Effector memory CD8-positive, alpha-beta T cell (primary cell): ENCODE measurements at regions not wholly inside any gene's neighbourhood (a gene's known extent, or its start where the extent isn't known, plus 50 kb on each side); places are given as distances from the start of the nearest gene placed in this dataset.

ENCODE experiments used
- ATAC-seq: fragments of 150-1000 bp; cut with Tn5 transposase; replicated peaks from 2 replicates; pipeline ENCODE4 v1.10.0; 2021; ENCODE audit warnings: mild to moderate bottlenecking, moderate library complexity
- DNase-seq, 3 experiments: peaks; one replicate each; pipeline ENCODE4 v3.0.0; 2021
- H3K27ac Mint-ChIP-seq, 2 donors: one replicate each; pipeline ENCODE4 v1.8.0; 2022; ENCODE audit warnings: mild to moderate bottlenecking in 2 of 2, mixed read lengths in 2 of 2, moderate library complexity in 2 of 2
- H3K27me3 Mint-ChIP-seq, 2 donors: one replicate each; pipeline ENCODE4 v1.8.0; 2022; ENCODE audit warnings: mixed read lengths in 2 of 2
- H3K36me3 Mint-ChIP-seq: one replicate; pipeline ENCODE4 v1.8.0; 2022; ENCODE audit warnings: mild to moderate bottlenecking, moderate library complexity, mixed read lengths; ENCODE audit not compliant: insufficient read depth
- H3K4me1 Mint-ChIP-seq, 2 donors: one replicate each; pipeline ENCODE4 v1.8.0; 2022; ENCODE audit warnings: low read depth in 2 of 2, mixed read lengths in 2 of 2
- H3K4me3 Mint-ChIP-seq, 2 donors: one replicate each; pipeline ENCODE4 v1.8.0; 2022; ENCODE audit warnings: mild to moderate bottlenecking in 2 of 2, mixed read lengths in 2 of 2, moderate library complexity in 2 of 2
- H3K9me3 Mint-ChIP-seq, 2 donors: one replicate each; pipeline ENCODE4 v1.8.0; 2022; ENCODE audit warnings: mixed read lengths in 2 of 2

- Mint-ChIP-seq H3K36me3 (no peaks in the 10 kb centered on the region), H3K27me3 (peaks cover 33 to 46% of the 10 kb centered on the region in 2 donors), H3K9me3 (no peaks in the 10 kb centered on the region), H3K27ac (no peak overlapping the region), H3K4me3 (no peak overlapping the region), H3K4me1 (no peaks in the 10 kb centered on the region)
- ATAC-seq = no peak
- no peak for DNase-seq
Measured at GRCh38 chr6:14055541-14055940, 62.0 kb upstream of the CD83 start.

GRCh38 chr6:14058029-14058695 is 59.4 kb upstream of the CD83 start:
- ATAC-seq (no peak), DNase-seq (no peak)
- H3K9me3 Mint-ChIP-seq = no peaks in the 10 kb centered on the region
- no peak overlapping the region for H3K27ac Mint-ChIP-seq
- no peaks in the 10 kb centered on the region for H3K36me3 Mint-ChIP-seq
- no peak overlapping the region for H3K4me3 Mint-ChIP-seq
- H3K4me1 Mint-ChIP-seq = no peaks in the 10 kb centered on the region
- H3K27me3 Mint-ChIP-seq = peaks cover 47 to 63% of the 10 kb centered on the region in 2 donors

- Mint-ChIP-seq H3K4me3 (no peak overlapping the region), H3K36me3 (no peaks in the 10 kb centered on the region), H3K27me3 (peaks cover 47 to 65% of the 10 kb centered on the region in 2 donors), H3K27ac (no peak overlapping the region), H3K4me1 (no peaks in the 10 kb centered on the region), H3K9me3 (no peaks in the 10 kb centered on the region)
- ATAC-seq (no peak), DNase-seq (no peak)
Measured at GRCh38 chr6:14058735-14059134, 58.8 kb upstream of the CD83 start.

GRCh38 chr6:14059791-14060436 is 57.7 kb upstream of the CD83 start:
- H3K4me1 Mint-ChIP-seq = no peaks in the 10 kb centered on the region
- H3K9me3 Mint-ChIP-seq = no peaks in the 10 kb centered on the region
- ATAC-seq (no peak), DNase-seq (no peak)
- no peak overlapping the region for H3K4me3 Mint-ChIP-seq
- H3K36me3 Mint-ChIP-seq = no peaks in the 10 kb centered on the region
- peaks cover 47 to 66% of the 10 kb centered on the region in 2 donors for H3K27me3 Mint-ChIP-seq
- no peak overlapping the region for H3K27ac Mint-ChIP-seq

DNA sequence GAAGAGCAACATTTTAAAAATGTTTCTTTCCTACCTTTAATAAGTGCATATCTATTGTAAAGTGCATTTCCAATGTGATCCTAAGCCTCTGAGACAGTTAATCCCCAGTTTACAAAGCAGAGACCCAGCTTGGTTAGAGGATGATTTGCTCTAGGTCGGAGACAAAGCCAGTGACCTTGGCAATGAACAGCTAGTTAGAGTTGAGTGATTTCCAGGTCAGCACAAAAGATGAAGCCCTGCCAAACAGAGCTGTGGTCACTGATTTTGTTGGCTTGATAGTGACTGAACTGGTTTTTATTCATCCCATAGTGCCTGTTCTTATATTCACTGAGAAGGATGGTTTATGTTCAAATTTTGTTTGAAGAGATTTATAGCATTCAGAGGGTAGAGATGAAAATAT is 56.6 kb upstream of the CD83 start:
- Mint-ChIP-seq H3K4me3 (no peak overlapping the region), H3K27me3 (peaks cover 53 to 77% of the 10 kb centered on the region in 2 donors), H3K4me1 (no peaks in the 10 kb centered on the region), H3K9me3 (no peaks in the 10 kb centered on the region), H3K27ac (no peak overlapping the region), H3K36me3 (no peaks in the 10 kb centered on the region)
- no peak for ATAC-seq
- DNase-seq = no peak

- Mint-ChIP-seq H3K4me1 (peaks cover 0 to under 1% of the 10 kb centered on the region in 2 donors), H3K4me3 (no peak overlapping the region), H3K27me3 (peaks cover 55 to 76% of the 10 kb centered on the region in 2 donors), H3K27ac (no peak overlapping the region), H3K36me3 (no peaks in the 10 kb centered on the region), H3K9me3 (no peaks in the 10 kb centered on the region)
- ATAC-seq (no peak), DNase-seq (no peak)
Measured at GRCh38 chr6:14061643-14062042, 55.9 kb upstream of the CD83 start.

- peaks cover 52 to 68% of the 10 kb centered on the region in 2 donors for H3K27me3 Mint-ChIP-seq
Measured at GRCh38 chr6:14062345-14063029, 55.1 kb upstream of the CD83 start.

DNA sequence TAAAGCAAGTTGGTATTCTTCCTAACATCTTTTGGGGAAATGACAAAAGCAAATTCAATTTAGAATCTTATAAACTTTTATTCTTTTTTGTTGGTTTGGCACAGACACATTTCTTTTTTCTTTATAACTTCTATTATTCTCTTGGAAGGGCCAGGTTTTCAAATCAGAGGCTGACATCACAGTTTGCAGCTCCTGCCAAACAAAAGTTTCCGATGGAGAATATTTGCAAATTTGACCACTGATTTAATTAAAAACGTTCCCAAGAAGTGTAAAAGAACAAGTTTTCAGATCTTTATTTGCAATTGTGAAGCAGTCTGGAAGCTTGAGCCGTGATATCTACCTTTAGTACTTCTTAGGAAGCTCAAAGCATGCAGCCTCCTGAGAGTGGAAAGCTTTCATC is 53.8 kb upstream of the CD83 start:
- H3K9me3 Mint-ChIP-seq = no peaks in the 10 kb centered on the region
- peaks cover 4 to 5% of the 10 kb centered on the region in 2 donors for H3K4me1 Mint-ChIP-seq
- no peak overlapping the region for H3K27ac Mint-ChIP-seq
- H3K27me3 Mint-ChIP-seq = peaks cover 40 to 55% of the 10 kb centered on the region in 2 donors
- DNase-seq = no peak
- no peaks in the 10 kb centered on the region for H3K36me3 Mint-ChIP-seq
- ATAC-seq = no peak
- no peak overlapping the region for H3K4me3 Mint-ChIP-seq

More at GRCh38 chr6:14062345-14063029, 55.1 kb upstream of the CD83 start:
- no peak for DNase-seq
- H3K36me3 Mint-ChIP-seq = no peaks in the 10 kb centered on the region
- no peaks in the 10 kb centered on the region for H3K9me3 Mint-ChIP-seq
- H3K4me3 Mint-ChIP-seq = no peak overlapping the region
- no peak overlapping the region for H3K27ac Mint-ChIP-seq
- no peak for ATAC-seq
- peaks cover 4 to 5% of the 10 kb centered on the region in 2 donors for H3K4me1 Mint-ChIP-seq

DNA sequence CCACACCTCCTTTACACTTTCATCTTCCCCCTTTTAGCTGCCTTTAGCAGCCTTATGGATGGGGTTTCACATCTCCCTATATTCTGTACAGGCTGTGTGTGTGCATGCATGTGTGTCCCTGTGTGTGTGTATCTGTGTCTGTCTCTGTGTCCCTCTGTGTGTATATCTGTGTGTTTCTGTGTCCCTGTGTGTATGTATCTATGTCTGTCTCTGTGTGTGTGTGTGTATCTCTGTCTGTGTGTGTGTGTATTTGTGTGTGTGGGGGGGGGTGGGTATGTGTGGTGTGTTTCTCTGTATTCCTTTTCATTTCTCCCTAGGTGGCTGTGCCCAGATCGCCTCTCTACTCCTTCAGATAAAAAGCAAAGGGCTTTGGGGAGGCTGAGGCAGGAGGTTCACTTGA is 52.2 kb upstream of the CD83 start:
- Mint-ChIP-seq H3K4me3 (no peak overlapping the region), H3K27me3 (peaks cover 27 to 40% of the 10 kb centered on the region in 2 donors), H3K36me3 (no peaks in the 10 kb centered on the region), H3K9me3 (no peaks in the 10 kb centered on the region), H3K27ac (no peak overlapping the region), H3K4me1 (peaks cover 4 to 5% of the 10 kb centered on the region in 2 donors)
- ATAC-seq = no peak
- DNase-seq = no peak

GRCh38 chr6:14066782-14067406 is 50.7 kb upstream of the CD83 start:
- Mint-ChIP-seq H3K4me3 (no peak overlapping the region), H3K27ac (no peak overlapping the region)

DNA sequence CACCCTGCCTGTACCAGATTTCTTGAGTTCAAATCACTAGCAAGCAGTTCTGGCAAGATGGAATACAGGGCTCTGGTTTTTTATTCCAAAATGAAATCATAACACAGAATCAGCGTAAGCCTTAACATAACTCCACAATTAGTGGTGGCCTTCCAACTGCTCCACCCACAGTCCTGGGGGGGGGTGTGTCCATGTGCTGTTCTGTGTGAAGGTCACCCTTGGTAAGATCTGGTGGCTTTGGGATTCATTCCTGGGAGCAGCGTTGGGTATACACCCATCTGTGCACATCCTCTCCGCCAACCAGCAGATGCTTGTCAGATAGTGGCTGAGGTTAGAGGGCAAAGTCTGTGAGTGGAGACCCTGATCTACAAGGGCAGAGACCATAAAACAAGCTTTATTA is 49.9 kb upstream of the CD83 start:
- Mint-ChIP-seq H3K36me3 (peaks cover 3% of the 10 kb centered on the region), H3K4me3 (no peak overlapping the region), H3K27me3 (peaks cover 14 to 21% of the 10 kb centered on the region in 2 donors), H3K4me1 (peaks cover 4 to 5% of the 10 kb centered on the region in 2 donors), H3K9me3 (no peaks in the 10 kb centered on the region), H3K27ac (no peak overlapping the region)
- no peak for ATAC-seq
- DNase-seq = no peak

More at GRCh38 chr6:14066782-14067406, 50.7 kb upstream of the CD83 start:
- Mint-ChIP-seq H3K9me3 (no peaks in the 10 kb centered on the region), H3K36me3 (no peaks in the 10 kb centered on the region), H3K27me3 (peaks cover 22 to 29% of the 10 kb centered on the region in 2 donors), H3K4me1 (peaks cover 4 to 5% of the 10 kb centered on the region in 2 donors)
- peak; percentile 78 for ATAC-seq
- peak; percentile 5 to 14 (median 10) for DNase-seq
